Activated CD4-positive, alpha-beta T cell treated with anti-CD3 and anti-CD28 coated beads, Interleukin-2, amount 10 ng/mL, durations not matched to agents 7 days and 5 days (primary cell): ENCODE measurements at regions not wholly inside any gene's neighbourhood (a gene's known extent, or its start where the extent isn't known, plus 50 kb on each side); places are given as distances from the start of the nearest gene placed in this dataset.
"Not testable (repeated sequence)": the region's sequence is repeated elsewhere in the genome, so short reads cannot be mapped to it uniquely, and the experiment has no call there.

Experiments
- CTCF ChIA-PET: fragments of 350-600 bp; sonication (Branson Sonifier 250); formaldehyde crosslinking; loops from one replicate; lab custom pipeline; 2021; ENCODE audit warnings: antibody characterized with exemption; lab: Charles Lee
- POLR2A ChIA-PET: fragments of 350-600 bp; sonication (Branson Sonifier 250); formaldehyde crosslinking; loops from one replicate; lab custom pipeline; 2021; ENCODE audit warnings: antibody characterized with exemption; lab: Charles Lee
- DNase-seq: peaks from one replicate; pipeline ENCODE4 v3.0.0-alpha.2; 2020
- H3K27ac Mint-ChIP-seq: one replicate; pipeline ENCODE4 v1.8.0; 2021; ENCODE audit warnings: mild to moderate bottlenecking, moderate library complexity, mixed read lengths
- H3K27me3 Mint-ChIP-seq: one replicate; pipeline ENCODE4 v1.8.0; 2021; ENCODE audit warnings: mixed read lengths
- H3K36me3 Mint-ChIP-seq: one replicate; pipeline ENCODE4 v1.8.0; 2021; ENCODE audit warnings: low read depth, mixed read lengths
- H3K4me1 Mint-ChIP-seq: one replicate; pipeline ENCODE4 v1.8.0; 2021; ENCODE audit warnings: mixed read lengths
- H3K4me3 Mint-ChIP-seq: one replicate; pipeline ENCODE4 v1.8.0; 2021; ENCODE audit warnings: mild to moderate bottlenecking, moderate library complexity, mixed read lengths
- H3K9me3 Mint-ChIP-seq: one replicate; pipeline ENCODE4 v1.8.0; 2021; ENCODE audit warnings: mixed read lengths

DNA sequence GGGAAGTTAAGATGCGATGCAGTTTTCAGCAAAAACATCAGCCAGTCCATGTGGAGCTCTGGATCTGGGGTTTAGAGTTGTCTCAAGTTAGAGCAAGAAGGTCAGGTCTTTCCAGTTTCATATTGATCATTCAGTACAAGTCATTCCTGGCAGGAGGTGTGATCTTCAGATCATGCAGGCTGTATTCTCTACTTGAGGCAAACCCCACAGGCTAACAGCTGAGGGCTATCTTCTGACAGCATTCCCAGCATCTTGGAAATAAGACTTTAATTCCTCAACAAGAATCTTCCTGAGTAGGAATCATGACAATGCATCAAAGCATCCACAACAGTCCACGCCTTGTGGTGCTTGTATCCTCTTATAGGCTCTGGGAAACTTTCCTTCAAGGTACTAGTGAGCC is 94.9 kb upstream of the ZNF438 start:
- H3K9me3 Mint-ChIP-seq: no peaks in the 10 kb centered on the region
- no peaks in the 10 kb centered on the region for H3K36me3 Mint-ChIP-seq
- CTCF ChIA-PET: no interaction called here
- DNase-seq: no peak
- H3K27me3 Mint-ChIP-seq: no peaks in the 10 kb centered on the region
- POLR2A ChIA-PET: no interaction called here
- no peaks in the 10 kb centered on the region for H3K4me1 Mint-ChIP-seq
- H3K4me3 Mint-ChIP-seq: no peak overlapping the region
- H3K27ac Mint-ChIP-seq: no peak overlapping the region

DNA sequence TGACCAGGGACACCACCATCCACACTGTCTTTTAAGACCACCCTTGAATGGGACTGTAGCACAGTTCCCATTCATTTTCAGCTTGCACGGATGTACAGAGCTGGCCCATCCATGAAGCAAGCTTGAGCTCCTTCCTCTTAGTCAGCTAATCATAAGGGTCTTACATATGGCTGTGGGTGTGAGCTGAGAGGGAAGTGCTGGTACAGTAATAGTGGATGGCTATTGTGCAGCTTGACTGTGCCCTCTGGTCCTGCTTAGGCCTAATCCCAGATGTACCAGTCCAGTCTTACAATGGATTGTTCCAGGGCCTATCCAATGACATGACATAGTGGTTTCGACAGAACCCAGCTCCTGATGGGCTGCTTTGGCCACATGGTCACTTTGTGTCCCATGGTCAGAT is 96.9 kb upstream of the ZNF438 start:
- no peak overlapping the region for H3K4me3 Mint-ChIP-seq
- no peak for DNase-seq
- H3K4me1 Mint-ChIP-seq: peaks cover 9% of the 10 kb centered on the region
- ChIA-PET POLR2A (no interaction called here), CTCF (interaction anchor here (1.3 kb wide), 2 partner anchors 8 to 13 kb away, joined by 3 to 4 read pairs; no protein-coding TSS in a partner anchor)
- H3K36me3 Mint-ChIP-seq: no peaks in the 10 kb centered on the region
- H3K27ac Mint-ChIP-seq: no peak overlapping the region
- no peaks in the 10 kb centered on the region for H3K27me3 Mint-ChIP-seq
- no peaks in the 10 kb centered on the region for H3K9me3 Mint-ChIP-seq

DNA sequence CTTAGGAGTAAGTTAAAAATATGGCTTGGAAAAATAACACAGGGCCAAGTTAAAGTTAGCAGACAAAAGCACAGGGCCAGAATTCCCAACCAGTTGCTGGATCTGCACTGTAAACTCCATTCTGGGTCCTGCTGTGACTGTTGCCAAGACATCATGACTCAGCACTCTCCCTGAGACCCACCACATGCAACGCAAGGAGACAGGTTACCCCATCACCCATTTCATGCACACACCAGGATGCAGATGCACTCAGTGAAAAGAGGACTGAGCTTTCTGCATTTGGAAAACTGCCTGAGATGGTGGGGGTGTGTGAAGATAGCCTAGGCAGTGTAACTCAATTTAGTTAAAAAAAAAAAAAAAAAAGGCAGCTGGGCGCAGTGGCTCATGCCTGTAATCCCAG is 97.6 kb upstream of the ZNF438 start:
- H3K4me1 Mint-ChIP-seq: peaks cover 10% of the 10 kb centered on the region
- no peaks in the 10 kb centered on the region for H3K9me3 Mint-ChIP-seq
- no peak overlapping the region for H3K27ac Mint-ChIP-seq
- CTCF ChIA-PET: interaction anchor here (1.3 kb wide), 2 partner anchors 9 to 10 kb away, joined by 3 read pairs; no protein-coding TSS in a partner anchor
- no peak overlapping the region for H3K4me3 Mint-ChIP-seq
- no peak for DNase-seq
- H3K36me3 Mint-ChIP-seq: no peaks in the 10 kb centered on the region
- POLR2A ChIA-PET: no interaction called here
- H3K27me3 Mint-ChIP-seq: no peaks in the 10 kb centered on the region

DNA sequence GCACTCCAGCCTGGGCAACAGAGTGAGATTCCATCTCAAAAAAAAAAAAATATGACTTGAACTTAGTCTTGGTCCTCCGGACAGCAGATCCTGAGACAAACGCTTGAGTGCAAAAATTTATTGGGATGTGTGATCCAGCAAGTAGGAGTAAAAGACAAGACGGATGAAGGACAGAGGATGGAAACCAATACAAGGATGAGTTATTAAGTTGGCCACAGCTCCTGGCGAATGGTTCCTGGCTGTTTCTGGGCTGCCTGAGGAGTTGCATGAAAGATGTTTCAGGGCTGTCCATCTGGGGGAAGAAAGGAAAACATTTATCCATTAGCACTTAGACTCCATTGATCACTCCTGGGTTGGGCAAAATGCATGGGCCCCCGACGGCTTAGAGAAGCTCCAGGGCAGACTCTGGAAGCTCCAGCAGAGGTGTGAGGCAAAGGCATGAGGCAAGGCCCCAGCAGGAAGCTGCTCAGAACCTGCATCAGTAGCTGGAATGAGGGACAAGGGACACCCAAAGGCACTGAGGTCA is 98.3 kb upstream of the ZNF438 start:
- Mint-ChIP-seq H3K27ac (no peak overlapping the region), H3K4me1 (peaks cover 16% of the 10 kb centered on the region), H3K4me3 (no peak overlapping the region), H3K9me3 (no peaks in the 10 kb centered on the region), H3K36me3 (no peaks in the 10 kb centered on the region), H3K27me3 (no peaks in the 10 kb centered on the region)
- no peak for DNase-seq
- ChIA-PET POLR2A (no interaction called here), CTCF (interaction anchor here (1.2 to 1.3 kb wide), 2 partner anchors 11 to 13 kb away, joined by 3 read pairs; no protein-coding TSS in a partner anchor)

DNA sequence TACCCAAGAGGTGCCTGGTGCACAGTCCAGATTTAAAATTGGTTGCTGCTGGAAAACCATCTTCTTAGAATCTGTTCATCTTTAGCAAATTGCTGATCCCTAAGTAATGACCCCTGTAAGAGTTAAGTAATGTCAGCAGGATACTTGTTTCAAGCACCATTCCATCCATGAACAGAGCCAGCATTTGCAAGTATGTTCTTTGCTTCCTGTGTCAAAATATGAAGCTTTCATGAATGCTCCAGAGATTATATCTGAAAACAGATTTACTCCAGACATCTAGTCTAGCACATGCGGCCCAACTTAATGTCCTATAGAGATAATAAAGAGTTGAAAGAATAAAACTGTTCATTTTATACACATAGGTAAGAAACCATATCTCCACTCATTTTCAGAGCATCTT is 98.7 kb upstream of the ZNF438 start:
- Mint-ChIP-seq H3K27me3 (no peaks in the 10 kb centered on the region), H3K4me3 (no peak overlapping the region), H3K36me3 (no peaks in the 10 kb centered on the region), H3K4me1 (peaks cover 21% of the 10 kb centered on the region), H3K9me3 (no peaks in the 10 kb centered on the region), H3K27ac (no peak overlapping the region)
- no peak for DNase-seq
- CTCF ChIA-PET: interaction anchor here (0.6 to 1.3 kb wide), 5 partner anchors 8 to 228 kb away, joined by 3 read pairs; no protein-coding TSS in a partner anchor
- POLR2A ChIA-PET: no interaction called here

DNA sequence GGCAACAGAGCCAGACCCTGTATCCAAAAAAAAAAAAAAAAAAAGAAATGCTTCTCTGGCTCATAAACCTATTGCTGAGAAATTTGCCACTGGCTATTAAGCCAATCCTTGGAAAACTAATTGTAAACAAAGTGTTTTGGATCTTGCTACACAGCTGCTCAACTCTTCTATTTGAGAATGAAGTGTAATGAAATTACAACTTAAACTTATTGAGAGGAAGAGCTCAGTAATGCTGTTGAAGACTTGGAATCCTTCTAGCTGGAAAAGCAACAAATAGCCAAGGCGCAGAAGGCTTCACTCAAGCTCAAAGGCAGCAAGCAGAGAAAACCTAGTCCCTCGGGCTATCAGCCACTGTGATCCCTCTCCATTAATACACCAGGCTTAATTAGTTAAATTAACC is 99.6 kb upstream of the ZNF438 start:
- Mint-ChIP-seq H3K27ac (no peak overlapping the region), H3K4me1 (peaks cover 30% of the 10 kb centered on the region), H3K4me3 (no peak overlapping the region), H3K27me3 (no peaks in the 10 kb centered on the region), H3K36me3 (no peaks in the 10 kb centered on the region), H3K9me3 (no peaks in the 10 kb centered on the region)
- CTCF ChIA-PET: interaction anchor here (0.6 to 1.5 kb wide), 9 partner anchors 9 to 798 kb away, joined by 3 read pairs; no protein-coding TSS in a partner anchor
- POLR2A ChIA-PET: no interaction called here
- DNase-seq: no peak

DNA sequence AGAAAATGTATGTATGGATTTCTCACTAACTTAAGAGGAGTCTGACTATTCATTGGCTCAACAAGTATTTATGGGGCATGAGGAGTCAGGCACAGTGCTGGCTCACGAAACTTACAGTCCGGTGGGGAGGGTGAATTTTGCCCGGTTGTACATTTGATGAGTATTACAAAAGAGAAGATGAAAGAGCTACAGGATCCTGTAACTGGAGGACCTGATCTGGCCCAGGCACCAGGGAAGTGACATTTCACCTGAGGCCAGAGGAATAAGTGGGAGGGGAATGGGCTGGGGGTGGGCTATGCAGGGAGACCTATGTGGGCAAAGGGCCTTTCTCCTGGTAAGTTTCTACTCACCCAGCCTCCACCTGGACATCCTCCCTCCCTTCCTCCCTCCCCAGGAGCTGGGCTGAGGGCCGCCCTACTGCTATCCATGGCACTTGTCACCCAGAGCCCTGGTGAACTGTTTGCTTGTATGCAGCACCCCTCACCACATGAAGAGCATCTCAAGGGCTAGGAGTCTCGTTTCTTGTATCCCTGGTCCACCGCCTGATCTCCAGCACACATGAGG is 101.1 kb upstream of the ZNF438 start:
- POLR2A ChIA-PET: no interaction called here
- peaks cover 44% of the 10 kb centered on the region for H3K4me1 Mint-ChIP-seq
- no peaks in the 10 kb centered on the region for H3K27me3 Mint-ChIP-seq
- peak overlapping the region; percentile 80 for H3K27ac Mint-ChIP-seq
- H3K36me3 Mint-ChIP-seq: no peaks in the 10 kb centered on the region
- no peaks in the 10 kb centered on the region for H3K9me3 Mint-ChIP-seq
- CTCF ChIA-PET: interaction anchor here (1.0 to 1.6 kb wide), 4 partner anchors 8 to 33 kb away, joined by 3 to 4 read pairs (median 3); no protein-coding TSS in a partner anchor
- DNase-seq: no peak
- H3K4me3 Mint-ChIP-seq: peak overlapping the region; percentile 41

DNA sequence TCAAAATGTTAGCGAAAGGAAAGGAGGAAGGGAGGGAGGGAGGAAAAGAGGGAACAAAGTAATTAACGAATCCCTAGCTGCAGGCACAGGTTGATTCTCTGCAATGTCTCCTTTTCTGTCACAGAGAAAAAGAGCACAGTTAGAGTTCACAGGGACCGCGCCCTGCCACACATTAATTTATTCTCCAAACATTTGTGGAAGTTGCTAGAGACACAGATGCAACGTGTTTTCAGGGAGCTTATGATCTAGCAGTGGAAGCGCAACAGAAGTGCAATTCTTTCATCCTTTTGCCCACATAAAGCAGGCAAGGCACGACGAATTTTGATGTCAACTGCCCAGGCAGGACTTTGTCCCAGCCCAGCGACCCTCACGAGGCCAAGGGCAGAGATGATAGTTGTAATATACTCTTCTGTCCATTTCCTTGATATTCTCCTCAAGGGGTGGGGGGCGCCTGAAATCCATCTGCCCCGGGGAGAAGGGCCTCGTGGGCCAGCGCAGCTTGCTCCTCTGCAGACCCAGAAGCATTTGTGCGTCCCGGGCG is 101.7 kb upstream of the ZNF438 start:
- Mint-ChIP-seq H3K27me3 (no peaks in the 10 kb centered on the region), H3K27ac (peak overlapping the region; percentile 80), H3K36me3 (no peaks in the 10 kb centered on the region), H3K9me3 (no peaks in the 10 kb centered on the region), H3K4me1 (peaks cover 44% of the 10 kb centered on the region), H3K4me3 (peak overlapping the region; percentile 65)
- POLR2A ChIA-PET: no interaction called here
- CTCF ChIA-PET: interaction anchor here (1.0 to 1.6 kb wide), 3 partner anchors 9 to 33 kb away, joined by 3 to 4 read pairs (median 3); no protein-coding TSS in a partner anchor
- DNase-seq: no peak

DNA sequence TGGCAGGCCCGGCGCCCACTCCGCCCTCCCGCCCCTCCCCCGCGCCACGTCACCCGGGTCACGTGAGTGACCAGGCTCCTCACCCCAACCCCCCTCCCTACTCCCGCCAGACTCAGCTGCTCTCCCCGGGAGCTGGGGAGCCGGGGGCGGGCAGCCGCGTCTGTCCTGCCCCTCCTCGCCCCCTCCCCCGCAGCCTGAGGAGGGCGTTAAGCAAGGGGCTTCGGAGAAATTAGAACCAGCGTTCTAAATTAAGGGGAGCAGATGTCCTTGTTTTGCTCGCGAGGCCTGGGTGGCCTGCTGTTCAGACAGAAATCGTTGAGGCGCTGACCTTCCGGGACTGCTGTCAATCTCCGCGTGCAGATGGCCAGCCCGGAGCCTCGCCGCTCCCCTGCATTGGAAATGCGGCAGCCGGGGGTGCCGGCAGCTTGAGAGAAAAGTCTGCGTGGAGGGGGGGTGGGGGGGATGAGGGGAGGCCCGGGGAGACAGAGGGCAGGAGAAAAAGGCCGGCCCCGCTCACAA is 102.2 kb upstream of the ZNF438 start:
- ChIA-PET CTCF (interaction anchor here (1.0 to 1.6 kb wide), 2 partner anchors 11 to 34 kb away, joined by 3 to 4 read pairs; no protein-coding TSS in a partner anchor), POLR2A (interaction anchor here (0.6 kb wide), 1 partner anchor 9 kb away, joined by 9 read pairs; no protein-coding TSS in a partner anchor)
- peak overlapping the region; percentile 86 for H3K27ac Mint-ChIP-seq
- DNase-seq: peak; percentile 66
- H3K4me1 Mint-ChIP-seq: peaks cover 44% of the 10 kb centered on the region
- no peaks in the 10 kb centered on the region for H3K27me3 Mint-ChIP-seq
- peak overlapping the region; percentile 65 for H3K4me3 Mint-ChIP-seq
- H3K9me3 Mint-ChIP-seq: no peaks in the 10 kb centered on the region
- no peaks in the 10 kb centered on the region for H3K36me3 Mint-ChIP-seq

DNA sequence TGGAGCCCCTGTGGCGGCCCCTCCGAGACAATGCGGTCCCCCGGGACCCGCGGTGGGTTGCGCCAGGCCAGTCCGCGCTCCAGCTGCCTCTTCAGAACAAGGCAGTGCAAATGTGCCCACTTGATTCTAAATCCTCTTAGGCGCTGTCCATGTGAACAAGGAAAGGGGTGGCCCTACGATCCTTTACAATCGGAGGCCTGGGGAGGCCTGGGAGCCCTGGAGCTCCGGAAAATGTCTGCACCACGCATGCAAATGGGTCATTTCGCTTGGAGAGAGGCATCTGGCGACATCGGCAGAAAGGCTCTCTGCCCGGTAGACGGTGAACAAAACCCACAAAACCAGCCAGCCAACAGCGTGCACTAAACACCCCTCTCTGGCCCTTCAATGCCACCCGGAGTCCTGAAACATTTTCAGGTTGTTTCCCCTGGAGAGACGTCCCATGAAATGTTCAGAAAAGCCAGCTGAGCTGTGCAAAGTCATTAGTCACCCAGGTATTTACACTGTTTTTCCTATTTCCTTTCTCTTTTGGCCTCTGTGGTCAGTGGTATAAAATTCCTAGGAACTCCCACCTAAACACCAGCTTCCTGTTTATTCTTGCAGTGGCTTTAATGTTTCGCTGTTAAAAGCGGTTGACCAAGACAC is 102.8 kb upstream of the ZNF438 start:
- Mint-ChIP-seq H3K36me3 (no peaks in the 10 kb centered on the region), H3K4me3 (peak overlapping the region; percentile 65)
- CTCF ChIA-PET: interaction anchor here (1.6 kb wide), 1 partner anchor 34 kb away, joined by 4 read pairs; no protein-coding TSS in a partner anchor

DNA sequence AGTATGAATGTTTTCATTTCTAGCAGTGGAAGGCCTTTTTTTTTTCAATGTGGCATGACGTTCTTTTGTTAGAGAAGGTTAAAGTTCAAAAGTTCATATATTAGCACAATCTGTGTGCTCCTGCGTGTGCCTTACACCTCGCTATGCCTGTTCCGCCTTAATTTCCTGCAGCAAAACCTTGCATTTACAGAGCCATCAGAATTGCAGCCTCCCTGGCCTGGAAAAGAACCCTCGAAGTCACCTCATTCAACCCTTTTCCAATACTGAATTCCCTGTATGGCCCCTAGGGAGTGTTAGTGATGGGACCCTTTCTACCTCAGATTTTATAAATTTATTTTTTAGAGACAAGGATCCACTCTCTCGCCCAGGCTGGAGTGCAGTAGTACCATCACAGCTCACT is 103.5 kb upstream of the ZNF438 start:
- Mint-ChIP-seq H3K4me3 (peak overlapping the region; percentile 65), H3K9me3 (no peaks in the 10 kb centered on the region), H3K36me3 (no peaks in the 10 kb centered on the region), H3K27ac (peak overlapping the region; percentile 86), H3K4me1 (peaks cover 44% of the 10 kb centered on the region), H3K27me3 (no peaks in the 10 kb centered on the region)
- POLR2A ChIA-PET: no interaction called here
- CTCF ChIA-PET: interaction anchor here (1.2 kb wide), 1 partner anchor 8 kb away, joined by 3 read pairs; no protein-coding TSS in a partner anchor
- no peak for DNase-seq

More for the DNA sequence above, 102.8 kb upstream of the ZNF438 start:
- Mint-ChIP-seq H3K4me1 (peaks cover 44% of the 10 kb centered on the region), H3K27ac (peak overlapping the region; percentile 86), H3K27me3 (no peaks in the 10 kb centered on the region), H3K9me3 (no peaks in the 10 kb centered on the region)
- no peak for DNase-seq
- POLR2A ChIA-PET: interaction anchor here (0.6 kb wide), 1 partner anchor 9 kb away, joined by 9 read pairs; no protein-coding TSS in a partner anchor

DNA sequence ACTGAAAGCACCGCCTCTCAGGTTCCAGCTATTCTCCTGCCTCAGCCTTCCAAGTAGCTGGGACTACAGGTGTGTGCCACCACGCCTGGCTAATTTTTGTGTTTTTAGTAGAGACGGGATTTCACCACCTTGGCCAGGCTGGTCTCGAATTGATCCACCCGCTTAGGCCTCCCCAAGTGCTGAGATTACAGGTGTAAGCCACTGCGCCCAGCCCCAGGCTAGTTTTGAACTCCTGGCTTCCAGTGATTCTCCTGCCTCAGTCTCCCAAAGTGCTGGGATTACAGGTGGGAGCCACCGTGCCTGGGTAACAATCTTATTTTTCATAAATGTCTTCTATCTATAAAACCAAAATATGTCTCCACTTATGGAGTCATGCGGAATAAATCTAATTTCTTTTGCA is 104.1 kb upstream of the ZNF438 start:
- CTCF ChIA-PET: interaction anchor here (1.2 kb wide), 1 partner anchor 8 kb away, joined by 3 read pairs; no protein-coding TSS in a partner anchor
- peaks cover 44% of the 10 kb centered on the region for H3K4me1 Mint-ChIP-seq
- H3K27ac Mint-ChIP-seq, DNase-seq, H3K9me3 Mint-ChIP-seq, H3K36me3 Mint-ChIP-seq, H3K4me3 Mint-ChIP-seq, POLR2A ChIA-PET, H3K27me3 Mint-ChIP-seq: not testable (repeated sequence)
